A673 (cell line): ENCODE measurements at regions not wholly inside any gene's neighbourhood (a gene's known extent, or its start where the extent isn't known, plus 50 kb on each side); places are given as distances from the start of the nearest gene placed in this dataset.

ENCODE experiments used
- BruUV-seq: library from RNA; stranded (reverse); fragments of 400-500 nt; replicated peaks from 2 replicates; lab custom pipeline; 2021; lab: Mats Ljungman, UMichigan
- CTCF ChIA-PET: fragments of 300-600 bp; sonication (Branson Sonifier 250); formaldehyde crosslinking; loops from one replicate; lab custom pipeline; 2022; ENCODE audit warnings: antibody characterized with exemption; lab: Charles Lee
- POLR2A ChIA-PET: fragments of 300-600 bp; sonication (Branson Sonifier 250); formaldehyde crosslinking; loops from one replicate; lab custom pipeline; 2022; ENCODE audit warnings: antibody characterized with exemption; ENCODE audit not compliant: low non-redundant PET; lab: Charles Lee
- DNase-seq: peaks from one replicate; pipeline ENCODE4 v3.0.0-alpha.2; 2015; ENCODE audit warnings: low spot score
- H3K27ac ChIP-seq: fragments of 200-600 bp; sonication (generic); 2 replicates; pipeline ENCODE4 v1.5.1; 2016; ENCODE audit warnings: mixed run types, low read depth, mild to moderate bottlenecking, mixed read lengths, antibody characterized with exemption, low read length; ENCODE audit not compliant: poor library complexity, severe bottlenecking
- H3K27me3 ChIP-seq: fragments of 200-600 bp; sonication (generic); replicated peaks from 2 replicates; pipeline ENCODE4 v1.6.1; 2017; ENCODE audit warnings: mixed run types, low read depth, mild to moderate bottlenecking, mixed read lengths, antibody characterized with exemption, low read length; ENCODE audit not compliant: insufficient read depth, poor library complexity
- H3K36me3 ChIP-seq: fragments of 200-600 bp; sonication (generic); 2 replicates; pipeline ENCODE4 v1.6.1; 2016; ENCODE audit warnings: mixed run types, mild to moderate bottlenecking, mixed read lengths, antibody characterized with exemption, low read length; ENCODE audit not compliant: insufficient read depth, poor library complexity, severe bottlenecking
- H3K4me1 ChIP-seq: fragments of 200-600 bp; sonication (generic); 2 replicates; pipeline ENCODE4 v1.6.1; 2017; ENCODE audit warnings: mixed run types, mild to moderate bottlenecking, mixed read lengths, antibody characterized with exemption, low read length; ENCODE audit not compliant: insufficient read depth, poor library complexity, severe bottlenecking
- H3K4me3 ChIP-seq: fragments of 200-600 bp; sonication (generic); 2 replicates; pipeline ENCODE4 v1.5.1; 2016; ENCODE audit warnings: low read depth, mixed run types, mild to moderate bottlenecking, mixed read lengths, low read length; ENCODE audit not compliant: poor library complexity, severe bottlenecking
- H3K9me3 ChIP-seq: fragments of 200-600 bp; sonication (generic); 2 replicates; pipeline ENCODE4 v1.6.1; 2016; ENCODE audit warnings: mixed run types, low read depth, mild to moderate bottlenecking, mixed read lengths, antibody characterized with exemption, low read length; ENCODE audit not compliant: poor library complexity, severe bottlenecking
- EZH2 ChIP-seq: fragments of 200-600 bp; sonication (generic); IDR thresholded peaks from 2 replicates; pipeline ENCODE4 v1.6.1; 2017; ENCODE audit warnings: borderline replicate concordance, low read depth, mild to moderate bottlenecking, mixed read lengths, antibody characterized with exemption, low read length; ENCODE audit not compliant: poor library complexity, severe bottlenecking
- intact Hi-C: fragments of 100-400 bp; cut with micrococcal nuclease; formaldehyde crosslinking; loops from one replicate; pipeline ENCODE4 v1.10.0; 2022; ENCODE audit not compliant: unreplicated experiment
- TF ChIP-seq, protein P1 (sequence below): fragments of 300-800, 200-600 bp; sonication (generic); conservative IDR thresholded peaks from 2 replicates; pipeline ENCODE4 v1.5.1; 2017; ENCODE audit warnings: low read depth, mild to moderate bottlenecking, antibody characterized with exemption, low read length, moderate library complexity, mixed read lengths

DNA sequence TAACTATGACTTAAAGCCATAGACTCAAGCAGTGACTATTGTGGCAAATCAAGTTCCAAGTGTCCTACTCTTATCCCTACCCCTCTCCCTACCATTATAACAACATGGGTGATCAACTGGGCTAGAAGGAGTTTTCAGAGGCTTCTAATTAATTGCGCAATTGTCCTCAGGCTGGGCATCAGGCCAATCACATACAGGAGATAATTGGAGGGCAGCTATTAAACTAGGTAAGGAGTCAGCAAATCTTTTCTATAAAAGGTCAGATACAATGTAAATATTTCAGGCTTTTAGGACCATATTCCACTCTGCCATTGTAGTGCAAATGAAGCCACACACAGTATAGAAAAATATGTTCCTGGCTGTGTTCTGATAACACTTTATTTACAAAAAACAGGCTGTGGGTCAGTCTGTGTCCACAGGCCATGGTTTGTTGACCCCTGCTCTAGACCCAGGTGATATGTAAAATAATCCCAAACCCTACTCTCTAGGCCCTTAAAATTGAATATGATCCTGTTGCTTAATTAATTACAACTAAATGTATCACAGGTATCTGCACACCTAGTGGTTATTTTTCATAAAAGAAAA lies 141.4 kb upstream of the PIK3R1 start:
- BruUV-seq: no TSS peak
- Histone ChIP-seq H3K4me1 (no peaks in the 10 kb centered on the region), H3K27me3 (no peaks in the 10 kb centered on the region), H3K36me3 (no peaks in the 10 kb centered on the region), H3K27ac (no peak overlapping the region), H3K9me3 (no peaks in the 10 kb centered on the region), H3K4me3 (no peak overlapping the region)
- ChIA-PET POLR2A (no interaction called here), CTCF (no interaction called here)
- intact Hi-C loops: no loop called here
- DNase-seq: no peak
- TF ChIP-seq EZH2: no peak
- TF ChIP-seq, protein P1, sequence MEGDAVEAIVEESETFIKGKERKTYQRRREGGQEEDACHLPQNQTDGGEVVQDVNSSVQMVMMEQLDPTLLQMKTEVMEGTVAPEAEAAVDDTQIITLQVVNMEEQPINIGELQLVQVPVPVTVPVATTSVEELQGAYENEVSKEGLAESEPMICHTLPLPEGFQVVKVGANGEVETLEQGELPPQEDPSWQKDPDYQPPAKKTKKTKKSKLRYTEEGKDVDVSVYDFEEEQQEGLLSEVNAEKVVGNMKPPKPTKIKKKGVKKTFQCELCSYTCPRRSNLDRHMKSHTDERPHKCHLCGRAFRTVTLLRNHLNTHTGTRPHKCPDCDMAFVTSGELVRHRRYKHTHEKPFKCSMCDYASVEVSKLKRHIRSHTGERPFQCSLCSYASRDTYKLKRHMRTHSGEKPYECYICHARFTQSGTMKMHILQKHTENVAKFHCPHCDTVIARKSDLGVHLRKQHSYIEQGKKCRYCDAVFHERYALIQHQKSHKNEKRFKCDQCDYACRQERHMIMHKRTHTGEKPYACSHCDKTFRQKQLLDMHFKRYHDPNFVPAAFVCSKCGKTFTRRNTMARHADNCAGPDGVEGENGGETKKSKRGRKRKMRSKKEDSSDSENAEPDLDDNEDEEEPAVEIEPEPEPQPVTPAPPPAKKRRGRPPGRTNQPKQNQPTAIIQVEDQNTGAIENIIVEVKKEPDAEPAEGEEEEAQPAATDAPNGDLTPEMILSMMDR: no peak

DNA sequence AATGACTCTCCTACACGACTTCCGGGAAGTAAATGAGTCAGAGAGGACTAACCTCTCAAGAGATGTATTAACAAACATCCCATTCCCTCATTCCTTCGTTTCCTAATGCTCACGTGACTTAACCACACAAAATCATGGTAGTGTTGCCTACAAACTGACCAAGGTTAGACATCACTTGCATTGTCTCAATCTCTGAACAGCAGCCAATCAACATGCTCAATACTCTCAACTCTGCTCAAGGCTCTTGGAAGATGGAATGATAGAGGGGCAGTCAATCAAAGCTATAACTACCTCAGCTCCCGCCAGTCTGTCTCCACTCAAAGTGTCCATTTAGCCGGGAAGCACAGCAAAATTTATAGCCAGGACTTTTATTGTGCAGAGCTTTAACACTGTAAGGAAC lies 143.8 kb upstream of the PIK3R1 start:
- Histone ChIP-seq H3K9me3 (no peaks in the 10 kb centered on the region), H3K36me3 (no peaks in the 10 kb centered on the region), H3K4me3 (no peak overlapping the region), H3K27me3 (no peaks in the 10 kb centered on the region), H3K4me1 (no peaks in the 10 kb centered on the region), H3K27ac (no peak overlapping the region)
- TF ChIP-seq EZH2: no peak
- TF ChIP-seq, protein P1: no peak
- CTCF ChIA-PET: no interaction called here
- DNase-seq: no peak
- intact Hi-C loops: no loop called here
- POLR2A ChIA-PET: interaction anchor here (0.6 kb wide), 1 partner anchor 134 kb away, joined by 11 read pairs; no protein-coding TSS in a partner anchor
- no TSS peak for BruUV-seq

GRCh38 chr5:68071282-68071632 lies 144.3 kb upstream of the PIK3R1 start:
- Histone ChIP-seq H3K4me1 (no peaks in the 10 kb centered on the region), H3K9me3 (no peaks in the 10 kb centered on the region), H3K27ac (no peak overlapping the region), H3K36me3 (no peaks in the 10 kb centered on the region), H3K27me3 (no peaks in the 10 kb centered on the region), H3K4me3 (no peak overlapping the region)
- ChIA-PET POLR2A (interaction anchor here (0.6 kb wide), 2 partner anchors 134 to 158 kb away, joined by 7 to 11 read pairs; no protein-coding TSS in a partner anchor), CTCF (no interaction called here)
- BruUV-seq: no TSS peak
- intact Hi-C loops: no loop called here
- TF ChIP-seq, protein P1: no peak
- no peak for TF ChIP-seq EZH2
- no peak for DNase-seq
